G401.6 (cell line): ENCODE measurements at regions not wholly inside any gene's neighbourhood (a gene's known extent, or its start where the extent isn't known, plus 50 kb on each side); places are given as distances from the start of the nearest gene placed in this dataset.
"Not testable (repeated sequence)": the region's sequence is repeated elsewhere in the genome, so short reads cannot be mapped to it uniquely, and the experiment has no call there.

Source experiments
- FAIRE-seq: peaks from 2 replicates; lab custom pipeline; 2012; peaks lifted over from hg19 to GRCh38; lab: Jason Lieb, UNC

DNA sequence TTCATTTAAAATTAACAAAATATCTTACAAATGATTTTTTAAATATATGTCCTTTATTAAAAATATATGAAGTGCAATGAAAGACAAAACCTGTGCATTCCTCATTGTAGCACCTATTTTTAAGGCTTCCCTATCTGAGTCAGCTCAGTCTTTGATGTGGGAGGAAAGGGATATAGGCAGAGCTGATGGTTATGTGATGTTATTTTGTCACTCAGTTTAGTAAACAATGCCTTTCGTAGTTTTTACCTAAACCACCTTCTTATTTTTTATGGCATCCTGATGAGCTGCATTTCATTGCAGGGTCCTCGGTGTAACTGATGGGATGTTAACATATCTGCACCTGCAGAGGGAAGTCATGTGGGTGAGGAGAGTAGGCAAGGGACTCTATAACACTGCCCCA lies 58.9 kb upstream of the FRMD6 start:
- FAIRE-seq = no peak

- FAIRE-seq = no peak
Measured at GRCh38 chr14:51593397-51593796, 58.3 kb upstream of the FRMD6 start.

DNA sequence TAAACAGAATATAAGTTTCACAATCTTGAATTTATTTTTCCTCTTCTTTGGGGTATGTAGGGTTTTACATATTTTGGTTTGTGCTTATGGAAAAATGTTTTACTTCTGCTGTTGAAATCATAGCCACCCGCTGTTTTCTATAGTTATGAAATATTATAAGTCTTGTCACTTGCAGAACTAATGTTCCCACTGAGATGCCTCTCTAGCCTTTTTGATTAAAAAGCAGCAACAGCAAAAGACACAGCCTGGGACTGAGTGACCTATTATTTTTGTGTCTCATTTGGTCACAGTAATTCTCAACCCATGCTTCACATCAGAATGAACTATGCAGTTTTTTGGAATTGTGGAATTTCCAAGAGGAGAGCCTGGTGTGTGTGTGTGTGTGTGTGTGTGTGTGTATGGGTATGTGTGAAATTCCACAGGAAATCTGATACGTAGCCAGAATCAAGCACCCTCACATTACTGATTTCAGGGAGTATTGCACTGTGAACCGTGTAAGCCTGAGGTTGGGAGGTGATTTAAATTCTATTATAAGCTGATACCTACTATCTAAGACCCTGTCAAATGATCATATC lies 55.7 kb upstream of the FRMD6 start:
- no peak for FAIRE-seq

GRCh38 chr14:51596488-51597117 lies 55.1 kb upstream of the FRMD6 start:
- FAIRE-seq = no peak

DNA sequence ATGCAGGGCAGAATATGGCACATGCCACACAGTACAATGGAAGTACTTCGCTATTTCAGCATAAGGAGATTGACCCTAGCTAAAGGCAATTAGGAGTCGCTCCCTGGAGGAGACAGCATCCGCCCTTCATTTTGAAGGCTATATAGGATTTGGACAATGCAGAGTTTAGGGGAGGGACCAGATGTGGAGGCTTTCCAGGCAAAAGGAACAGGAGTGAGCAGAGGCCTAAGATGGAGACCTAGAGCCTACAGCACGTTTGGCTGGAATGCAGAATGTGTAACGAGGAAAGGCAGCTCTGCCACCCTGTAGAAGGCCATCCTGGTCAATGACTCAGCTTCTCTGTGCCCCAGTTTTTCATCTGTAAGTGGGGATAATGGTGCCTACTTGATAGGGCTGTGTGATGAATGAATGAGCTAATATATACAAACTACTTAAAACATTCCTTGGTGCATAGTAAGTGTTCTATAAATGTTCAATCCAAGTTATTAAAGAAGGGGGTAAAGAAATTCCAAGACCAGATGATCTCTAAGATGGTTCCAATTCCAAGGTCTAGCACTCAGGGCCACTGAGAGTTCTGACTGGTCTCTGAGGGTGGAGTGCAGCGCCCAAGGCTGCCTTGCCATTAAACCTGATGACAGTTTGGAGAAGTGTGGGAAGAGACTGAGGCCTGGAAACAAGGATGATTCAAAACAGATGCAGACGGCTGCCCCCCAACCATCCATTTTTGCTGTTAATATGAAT lies 54.3 kb upstream of the FRMD6 start:
- no peak for FAIRE-seq

GRCh38 chr14:51598924-51599600 lies 52.6 kb upstream of the FRMD6 start:
- not testable (repeated sequence) for FAIRE-seq

- FAIRE-seq = no peak
Measured at GRCh38 chr14:51600658-51601057, 51.1 kb upstream of the FRMD6 start.
